ENCODE measurements at regions not wholly inside any gene's neighbourhood (a gene's known extent, or its start where the extent isn't known, plus 50 kb on each side); places are given as distances from the start of the nearest gene placed in this dataset.

DNA sequence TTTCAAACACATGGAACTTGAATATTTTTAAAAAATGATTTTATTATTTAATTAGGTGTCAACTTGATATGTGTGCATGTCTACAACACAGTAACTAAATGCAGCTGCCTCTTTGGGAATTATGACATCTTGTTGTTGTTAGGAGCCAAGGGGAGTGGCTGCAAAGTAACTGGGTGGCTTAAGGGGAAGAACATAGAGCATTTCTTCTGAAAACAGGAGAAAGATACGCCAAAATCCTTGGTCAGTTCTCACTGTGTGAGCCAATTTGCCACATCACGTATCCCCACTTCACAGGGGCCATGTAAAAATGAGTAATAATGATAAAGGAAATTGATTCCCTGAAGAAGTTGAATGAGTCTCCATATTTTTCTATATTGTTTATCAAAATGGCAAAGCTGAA lies 309.8 kb upstream of the COL3A1 start:
- TF ChIP-seq, protein P1, sequence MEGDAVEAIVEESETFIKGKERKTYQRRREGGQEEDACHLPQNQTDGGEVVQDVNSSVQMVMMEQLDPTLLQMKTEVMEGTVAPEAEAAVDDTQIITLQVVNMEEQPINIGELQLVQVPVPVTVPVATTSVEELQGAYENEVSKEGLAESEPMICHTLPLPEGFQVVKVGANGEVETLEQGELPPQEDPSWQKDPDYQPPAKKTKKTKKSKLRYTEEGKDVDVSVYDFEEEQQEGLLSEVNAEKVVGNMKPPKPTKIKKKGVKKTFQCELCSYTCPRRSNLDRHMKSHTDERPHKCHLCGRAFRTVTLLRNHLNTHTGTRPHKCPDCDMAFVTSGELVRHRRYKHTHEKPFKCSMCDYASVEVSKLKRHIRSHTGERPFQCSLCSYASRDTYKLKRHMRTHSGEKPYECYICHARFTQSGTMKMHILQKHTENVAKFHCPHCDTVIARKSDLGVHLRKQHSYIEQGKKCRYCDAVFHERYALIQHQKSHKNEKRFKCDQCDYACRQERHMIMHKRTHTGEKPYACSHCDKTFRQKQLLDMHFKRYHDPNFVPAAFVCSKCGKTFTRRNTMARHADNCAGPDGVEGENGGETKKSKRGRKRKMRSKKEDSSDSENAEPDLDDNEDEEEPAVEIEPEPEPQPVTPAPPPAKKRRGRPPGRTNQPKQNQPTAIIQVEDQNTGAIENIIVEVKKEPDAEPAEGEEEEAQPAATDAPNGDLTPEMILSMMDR (conservative IDR thresholded peaks at IDR 0.05): no peak
- TF ChIP-seq ZFX (IDR thresholded peaks at IDR 0.05): no peak

Data from C4-2B (cell line).